Naive thymus-derived CD4-positive, alpha-beta T cell (primary cell): ENCODE measurements at regions not wholly inside any gene's neighbourhood (a gene's known extent, or its start where the extent isn't known, plus 50 kb on each side); places are given as distances from the start of the nearest gene placed in this dataset.
"Not testable (repeated sequence)": the region's sequence is repeated elsewhere in the genome, so short reads cannot be mapped to it uniquely, and the experiment has no call there.

Source experiments
- ATAC-seq: fragments of 150-1000 bp; cut with Tn5 transposase; 2 replicates; pipeline ENCODE4 v1.10.0; 2021; ENCODE audit warnings: mild to moderate bottlenecking, moderate library complexity
- CTCF ChIA-PET: fragments of 350-600 bp; sonication (Branson Sonifier 250); formaldehyde crosslinking; loops from one replicate; lab custom pipeline; 2021; ENCODE audit warnings: antibody characterized with exemption; lab: Charles Lee
- POLR2A ChIA-PET: fragments of 350-600 bp; sonication (Branson Sonifier 250); formaldehyde crosslinking; loops from one replicate; lab custom pipeline; 2021; ENCODE audit warnings: antibody characterized with exemption, inconsistent platforms; lab: Charles Lee
- DNase-seq, 9 donors: peaks; one replicate each; pipeline versions ENCODE4 v3.0.0 to v3.0.0-alpha.2; 2020 to 2022; ENCODE audit warnings: mixed read lengths in 1 of 9
- H3K27ac ChIP-seq: one replicate; pipeline ENCODE4 v1.7.0; 2013; ENCODE audit warnings: mild to moderate bottlenecking, low read depth, low read length, moderate library complexity
- H3K27me3 ChIP-seq, 2 donors: one replicate each; pipeline ENCODE4 v1.7.0; 2013; ENCODE audit warnings: low read length in 2 of 2, mild to moderate bottlenecking in 2 of 2, moderate library complexity in 2 of 2; ENCODE audit not compliant: control insufficient read depth in 2 of 2, insufficient read depth in 2 of 2
- H3K36me3 ChIP-seq, 3 experiments: 1 replicate in 2 of 3; 2 replicates in 1 of 3; pipeline ENCODE4 v1.7.0; 2013; ENCODE audit warnings: low read length in 3 of 3, mild to moderate bottlenecking in 3 of 3, moderate library complexity in 1 of 3; ENCODE audit not compliant: insufficient read depth in 3 of 3, control insufficient read depth in 2 of 3
- H3K4me1 ChIP-seq, 2 donors: one replicate each; pipeline ENCODE4 v1.7.0; 2013; ENCODE audit warnings: low read length in 2 of 2, mild to moderate bottlenecking in 2 of 2, moderate library complexity in 1 of 2; ENCODE audit not compliant: control insufficient read depth in 2 of 2, insufficient read depth in 2 of 2
- H3K4me3 ChIP-seq: 2 replicates; pipeline ENCODE4 v1.7.0; 2013; ENCODE audit warnings: mild to moderate bottlenecking, low read length
- H3K9me3 ChIP-seq, 3 experiments: 1 replicate in 2 of 3; 2 replicates in 1 of 3; pipeline ENCODE4 v1.7.0; 2013; ENCODE audit warnings: low read length in 3 of 3; ENCODE audit not compliant: control insufficient read depth in 2 of 3
- H3K27ac Mint-ChIP-seq, 9 donors: one replicate each; pipeline ENCODE4 v1.8.0; 2020 to 2022; ENCODE audit warnings: mixed read lengths in 9 of 9, mild to moderate bottlenecking in 8 of 9, moderate library complexity in 5 of 9, inconsistent platforms in 2 of 9
- H3K27me3 Mint-ChIP-seq, 5 donors: one replicate each; pipeline ENCODE4 v1.8.0; 2021 to 2022; ENCODE audit warnings: mixed read lengths in 5 of 5, mild to moderate bottlenecking in 1 of 5
- H3K36me3 Mint-ChIP-seq, 5 donors: one replicate each; pipeline ENCODE4 v1.8.0; 2020 to 2022; ENCODE audit warnings: mixed read lengths in 5 of 5, mild to moderate bottlenecking in 3 of 5, inconsistent platforms in 1 of 5
- H3K4me1 Mint-ChIP-seq, 7 donors: one replicate each; pipeline ENCODE4 v1.8.0; 2020 to 2022; ENCODE audit warnings: mixed read lengths in 7 of 7, mild to moderate bottlenecking in 3 of 7, inconsistent platforms in 1 of 7
- H3K4me3 Mint-ChIP-seq, 10 donors: one replicate each; pipeline ENCODE4 v1.8.0; 2020 to 2022; ENCODE audit warnings: mild to moderate bottlenecking in 10 of 10, mixed read lengths in 10 of 10, moderate library complexity in 6 of 10, inconsistent platforms in 2 of 10
- H3K9me3 Mint-ChIP-seq, 11 donors: one replicate each; pipeline ENCODE4 v1.8.0; 2020 to 2022; ENCODE audit warnings: mixed read lengths in 11 of 11, mild to moderate bottlenecking in 4 of 11, inconsistent platforms in 1 of 11, moderate library complexity in 1 of 11
- intact Hi-C, 2 donors: fragments of 100-400 bp; cut with micrococcal nuclease; formaldehyde crosslinking; loops; one replicate each; pipeline ENCODE4 v1.15.1; 2023

DNA sequence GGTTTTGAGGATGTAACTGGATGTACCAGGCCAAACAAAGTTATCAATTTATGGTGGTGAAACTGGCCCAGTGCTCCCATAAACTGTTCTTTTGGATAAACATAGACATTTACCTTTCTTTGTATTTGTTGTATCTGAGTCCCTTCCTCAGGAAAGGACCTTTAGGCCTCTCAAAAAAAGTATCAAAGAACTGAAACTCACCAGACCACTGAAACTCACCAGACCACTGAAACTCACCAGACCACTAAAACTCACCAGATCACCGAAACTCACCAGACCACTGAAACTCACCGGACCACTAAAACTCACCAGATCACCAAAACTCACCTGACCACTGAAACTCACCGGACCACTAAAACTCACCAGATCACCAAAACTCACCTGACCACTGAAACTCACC lies 597.6 kb upstream of the GOT2 start:
- intact Hi-C loops, H3K27ac ChIP-seq, DNase-seq, H3K9me3 ChIP-seq, CTCF ChIA-PET, H3K36me3 Mint-ChIP-seq, H3K27me3 ChIP-seq, POLR2A ChIA-PET, H3K4me1 Mint-ChIP-seq, H3K27me3 Mint-ChIP-seq, H3K36me3 ChIP-seq, ATAC-seq, H3K4me1 ChIP-seq, H3K4me3 ChIP-seq, H3K4me3 Mint-ChIP-seq, H3K27ac Mint-ChIP-seq: not testable (repeated sequence)
- peaks cover 0 to 27% (median 5%) of the 10 kb centered on the region in 11 donors for H3K9me3 Mint-ChIP-seq

DNA sequence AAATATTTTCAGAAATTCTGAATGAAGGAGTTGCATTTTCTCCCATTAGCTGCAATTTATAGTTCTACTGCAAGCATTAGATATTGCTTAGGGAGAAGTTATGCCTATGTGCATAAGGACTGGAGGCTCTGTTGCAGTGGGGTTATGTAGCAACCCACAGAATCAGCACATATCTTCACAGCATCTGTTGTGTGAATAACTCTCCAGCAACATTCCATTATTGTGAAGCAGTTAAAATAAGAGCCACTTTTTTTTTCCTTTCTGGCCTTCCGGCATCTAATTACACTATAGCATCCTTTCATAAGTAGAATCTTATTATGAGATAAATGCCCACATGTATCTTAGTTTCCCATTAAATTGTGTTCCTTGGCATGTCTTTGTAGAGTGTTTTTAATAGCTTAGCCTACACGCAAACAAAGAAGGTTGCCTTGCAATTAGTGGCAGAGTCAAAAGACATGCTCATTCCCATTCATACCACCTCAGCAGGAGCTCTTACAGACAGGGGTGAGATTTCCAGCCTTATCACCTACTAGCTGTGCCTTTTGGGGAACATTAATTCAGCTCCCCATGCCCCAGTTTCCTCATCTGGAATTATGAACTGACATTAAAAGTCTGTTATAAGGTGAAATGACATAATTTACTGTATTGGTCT lies 596.0 kb upstream of the GOT2 start:
- Mint-ChIP-seq H3K27me3 (peaks cover 0 to 5% (median 0%) of the 10 kb centered on the region in 5 donors), H3K36me3 (no peaks in the 10 kb centered on the region), H3K4me1 (no peaks in the 10 kb centered on the region), H3K4me3 (no peak overlapping the region), H3K27ac (no peak overlapping the region), H3K9me3 (peaks cover 0 to 23% (median 6%) of the 10 kb centered on the region in 11 donors)
- no peak for ATAC-seq
- Histone ChIP-seq H3K27me3 (no peaks in the 10 kb centered on the region), H3K27ac (no peak overlapping the region), H3K4me3 (no peak overlapping the region), H3K4me1 (no peaks in the 10 kb centered on the region), H3K9me3 (no peaks in the 10 kb centered on the region), H3K36me3 (no peaks in the 10 kb centered on the region)
- CTCF ChIA-PET, result no interaction called here
- POLR2A ChIA-PET, result interaction anchor here (0.6 kb wide), 1 partner anchor 73 kb away, joined by 3 read pairs; no protein-coding TSS in a partner anchor
- DNase-seq, result no peak
- intact Hi-C loops, result no loop called here

DNA sequence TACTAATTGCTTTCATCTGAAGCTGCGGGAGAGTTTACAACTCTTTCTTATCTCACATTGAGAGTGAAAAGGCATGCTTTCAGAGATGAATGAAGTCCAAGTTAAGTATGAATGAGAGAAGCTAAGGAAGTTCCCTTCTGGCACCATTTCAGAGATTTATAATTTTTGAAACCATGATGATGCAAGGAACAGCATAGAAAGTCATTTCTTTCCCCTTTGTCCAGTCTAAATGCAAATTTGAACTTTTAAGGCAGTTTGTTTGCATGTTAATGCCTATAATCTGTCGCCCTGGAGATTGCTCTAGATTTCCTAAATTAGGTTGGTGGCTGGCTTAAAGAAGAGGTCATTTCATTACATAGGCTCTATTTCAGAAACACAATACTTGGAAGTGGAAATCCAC lies 594.8 kb upstream of the GOT2 start:
- Histone ChIP-seq H3K4me3 (no peak overlapping the region), H3K27ac (no peak overlapping the region), H3K27me3 (no peaks in the 10 kb centered on the region), H3K4me1 (no peaks in the 10 kb centered on the region), H3K36me3 (no peaks in the 10 kb centered on the region), H3K9me3 (no peaks in the 10 kb centered on the region)
- Mint-ChIP-seq H3K4me3 (no peak overlapping the region), H3K9me3 (peaks cover 0 to 18% (median 6%) of the 10 kb centered on the region in 11 donors), H3K27ac (no peak overlapping the region), H3K4me1 (no peaks in the 10 kb centered on the region), H3K27me3 (peaks cover 0 to 5% (median 0%) of the 10 kb centered on the region in 5 donors), H3K36me3 (no peaks in the 10 kb centered on the region)
- ChIA-PET POLR2A (no interaction called here), CTCF (no interaction called here)
- DNase-seq (no peak), ATAC-seq (peak; percentile 26)
- intact Hi-C loops, result no loop called here

DNA sequence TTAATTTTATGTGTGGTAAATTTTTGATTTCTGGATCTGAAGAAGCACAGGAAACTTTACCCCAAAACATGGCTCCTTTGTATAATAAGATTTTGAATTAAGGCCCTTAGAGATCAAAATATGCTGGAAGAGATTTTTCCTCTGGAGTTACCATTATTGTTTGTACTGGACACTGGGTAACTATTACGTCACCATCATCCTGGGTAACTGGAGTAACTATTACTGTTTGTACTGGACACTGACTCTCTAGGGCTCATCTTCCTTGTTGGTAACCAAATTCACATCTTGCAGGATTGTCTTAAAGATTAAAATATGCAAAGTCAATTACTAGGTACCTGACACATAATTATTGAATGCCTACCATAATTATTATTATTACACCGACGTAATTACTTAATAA lies 593.8 kb upstream of the GOT2 start:
- no peaks in the 10 kb centered on the region for H3K27me3 ChIP-seq
- Mint-ChIP-seq H3K27ac (no peak overlapping the region), H3K9me3 (peaks cover 0 to 17% (median 4%) of the 10 kb centered on the region in 11 donors), H3K36me3 (no peaks in the 10 kb centered on the region), H3K27me3 (peaks cover 0 to 5% (median 0%) of the 10 kb centered on the region in 5 donors), H3K4me3 (no peak overlapping the region), H3K4me1 (no peaks in the 10 kb centered on the region)
- intact Hi-C loops, result no loop called here
- no peak overlapping the region for H3K27ac ChIP-seq
- no peak overlapping the region for H3K4me3 ChIP-seq
- H3K36me3 ChIP-seq, result no peaks in the 10 kb centered on the region
- ATAC-seq, result no peak
- no peaks in the 10 kb centered on the region for H3K4me1 ChIP-seq
- ChIA-PET POLR2A (no interaction called here), CTCF (no interaction called here)
- no peak for DNase-seq
- no peaks in the 10 kb centered on the region for H3K9me3 ChIP-seq

DNA sequence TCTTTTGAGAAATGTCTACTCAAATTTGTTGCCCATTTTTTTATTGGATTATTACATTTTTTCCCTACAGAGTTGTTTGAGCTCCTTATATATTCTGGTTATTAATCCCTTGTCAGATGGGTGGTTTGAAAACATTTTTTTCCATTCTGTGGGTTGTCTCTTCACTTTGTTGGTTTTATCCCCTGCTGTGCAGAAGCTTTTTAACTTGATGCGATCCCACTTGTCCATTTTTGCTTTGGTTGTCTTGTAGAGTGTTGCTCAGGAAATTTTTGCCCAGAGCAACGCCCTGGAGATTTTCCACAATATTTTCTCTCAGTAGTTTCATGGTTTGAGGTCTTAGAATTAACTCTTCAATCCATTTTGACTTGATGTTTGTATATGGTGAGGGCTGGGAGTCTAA lies 592.8 kb upstream of the GOT2 start:
- no peaks in the 10 kb centered on the region for H3K4me1 ChIP-seq
- Mint-ChIP-seq H3K4me1 (no peaks in the 10 kb centered on the region), H3K27ac (no peak overlapping the region), H3K36me3 (no peaks in the 10 kb centered on the region), H3K4me3 (no peak overlapping the region), H3K27me3 (peaks cover 0 to 5% (median 0%) of the 10 kb centered on the region in 5 donors), H3K9me3 (peaks cover 0 to 13% (median 3%) of the 10 kb centered on the region in 11 donors)
- ChIA-PET CTCF (no interaction called here), POLR2A (no interaction called here)
- intact Hi-C loops, result no loop called here
- no peaks in the 10 kb centered on the region for H3K27me3 ChIP-seq
- H3K4me3 ChIP-seq, result no peak overlapping the region
- H3K27ac ChIP-seq, result no peak overlapping the region
- ATAC-seq, result no peak
- no peak for DNase-seq
- H3K9me3 ChIP-seq, result no peaks in the 10 kb centered on the region
- no peaks in the 10 kb centered on the region for H3K36me3 ChIP-seq

DNA sequence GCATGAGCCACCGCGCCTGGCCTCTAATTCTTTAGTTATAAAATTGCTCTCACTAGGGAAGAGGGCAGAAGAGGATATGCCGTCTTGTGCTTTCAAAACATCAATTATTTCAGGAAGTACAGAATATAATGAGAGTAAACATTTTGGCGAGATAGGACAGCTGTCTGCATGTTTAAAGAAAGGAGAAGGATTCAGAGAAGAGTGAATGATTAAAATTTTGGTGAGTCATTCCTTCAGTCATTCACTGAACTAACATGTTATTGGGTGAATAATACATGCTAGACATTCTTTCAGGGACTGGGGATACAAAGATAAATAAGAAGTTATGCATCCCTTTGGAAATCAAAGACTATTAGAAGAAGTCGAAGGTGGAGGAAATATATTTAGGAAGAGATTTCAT lies 590.3 kb upstream of the GOT2 start:
- Mint-ChIP-seq H3K9me3 (peaks cover 0 to 12% (median 0%) of the 10 kb centered on the region in 11 donors), H3K27ac (no peak overlapping the region), H3K36me3 (no peaks in the 10 kb centered on the region), H3K4me3 (no peak overlapping the region), H3K27me3 (peaks cover 0 to 5% (median 0%) of the 10 kb centered on the region in 5 donors), H3K4me1 (no peaks in the 10 kb centered on the region)
- H3K27ac ChIP-seq, result no peak overlapping the region
- H3K27me3 ChIP-seq, result no peaks in the 10 kb centered on the region
- POLR2A ChIA-PET, result no interaction called here
- CTCF ChIA-PET, result no interaction called here
- DNase-seq (no peak), ATAC-seq (no peak)
- H3K9me3 ChIP-seq, result no peaks in the 10 kb centered on the region
- no peaks in the 10 kb centered on the region for H3K4me1 ChIP-seq
- H3K4me3 ChIP-seq, result no peak overlapping the region
- no peaks in the 10 kb centered on the region for H3K36me3 ChIP-seq
- intact Hi-C loops, result no loop called here

DNA sequence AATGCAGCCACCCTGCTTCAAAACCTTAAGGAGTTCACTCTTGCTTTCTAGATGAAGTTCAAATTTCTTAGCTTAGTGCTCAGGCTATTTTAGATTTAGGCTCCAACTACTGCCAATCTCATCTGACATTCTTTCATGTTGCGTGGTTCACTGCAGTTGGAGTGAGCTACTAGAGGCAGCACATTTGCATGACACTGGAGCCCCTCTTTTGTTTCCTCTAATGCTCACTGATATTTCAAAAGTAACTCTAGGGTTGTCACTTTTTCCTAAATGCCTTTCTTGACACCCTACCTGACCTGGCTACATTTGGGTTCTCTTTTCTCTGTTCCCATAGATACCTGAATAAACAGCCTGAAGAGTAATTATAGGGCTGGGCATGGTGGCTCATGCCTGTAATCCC lies 586.5 kb upstream of the GOT2 start:
- H3K36me3 Mint-ChIP-seq, result no peaks in the 10 kb centered on the region
- no peaks in the 10 kb centered on the region for H3K4me1 ChIP-seq
- no peaks in the 10 kb centered on the region for H3K27me3 Mint-ChIP-seq
- H3K4me3 ChIP-seq, result no peak overlapping the region
- no peak overlapping the region for H3K27ac ChIP-seq
- POLR2A ChIA-PET, result no interaction called here
- no peak overlapping the region for H3K27ac Mint-ChIP-seq
- no peaks in the 10 kb centered on the region for H3K9me3 ChIP-seq
- no peak overlapping the region for H3K4me3 Mint-ChIP-seq
- CTCF ChIA-PET, result no interaction called here
- H3K36me3 ChIP-seq, result no peaks in the 10 kb centered on the region
- peaks cover 0 to 6% (median 0%) of the 10 kb centered on the region in 11 donors for H3K9me3 Mint-ChIP-seq
- H3K27me3 ChIP-seq, result no peaks in the 10 kb centered on the region
- no peaks in the 10 kb centered on the region for H3K4me1 Mint-ChIP-seq
- intact Hi-C loops, result no loop called here
- DNase-seq (no peak), ATAC-seq (no peak)
